Neural cell (in vitro differentiated cells): ENCODE measurements at regions not wholly inside any gene's neighbourhood (a gene's known extent, or its start where the extent isn't known, plus 50 kb on each side); places are given as distances from the start of the nearest gene placed in this dataset.
A peak's percentile ranks its signal among the peaks of the same experiment; 100 is the strongest.

Experiments
- H2AFZ ChIP-seq: fragments of 200-600, 300-800 bp; sonication (generic), shearing (Covaris generic); 2 replicates; pipeline ENCODE4 v1.6.0; 2014; ENCODE audit warnings: low read depth, mild to moderate bottlenecking, antibody characterized with exemption, low read length, moderate library complexity
- H3F3A ChIP-seq: fragments of 200-600 bp; shearing (Covaris generic); 2 replicates; pipeline ENCODE4 v1.6.1; 2016; ENCODE audit warnings: mild to moderate bottlenecking, moderate library complexity, mixed read lengths, antibody characterized with exemption, low read length; ENCODE audit not compliant: insufficient read depth, poor library complexity, severe bottlenecking
- H3K27ac ChIP-seq: fragments of 200-600, 300-800 bp; sonication (generic), shearing (Covaris generic); 2 replicates; pipeline ENCODE4 v1.5.1; 2014; ENCODE audit warnings: mild to moderate bottlenecking, low read length, moderate library complexity
- H3K27me3 ChIP-seq: fragments of 300-800, 200-600 bp; sonication (generic), shearing (Covaris generic); 2 replicates; pipeline ENCODE4 v1.6.0; 2014; ENCODE audit warnings: mild to moderate bottlenecking, low read depth, low read length, moderate library complexity; ENCODE audit not compliant: insufficient read depth
- H3K36me3 ChIP-seq: fragments of 300-800, 200-600 bp; sonication (generic), shearing (Covaris generic); 2 replicates; pipeline ENCODE4 v1.5.1; 2014; ENCODE audit warnings: mild to moderate bottlenecking, antibody characterized with exemption, low read length, moderate library complexity; ENCODE audit not compliant: insufficient read depth
- H3K4me2 ChIP-seq: fragments of 300-800, 200-600 bp; sonication (generic), shearing (Covaris generic); 2 replicates; pipeline ENCODE4 v1.6.0; 2014; ENCODE audit warnings: mild to moderate bottlenecking, low read length
- H3K4me3 ChIP-seq: fragments of 300-800, 200-600 bp; sonication (generic), shearing (Covaris generic); 2 replicates; pipeline ENCODE4 v1.5.1; 2014; ENCODE audit warnings: mild to moderate bottlenecking, low read length, moderate library complexity
- H3K79me2 ChIP-seq: fragments of 200-600 bp; shearing (Covaris generic); replicated peaks from 2 replicates; pipeline ENCODE4 v1.6.0; 2014; ENCODE audit warnings: mild to moderate bottlenecking, low read length, moderate library complexity; ENCODE audit not compliant: insufficient read depth
- H3K9ac ChIP-seq: fragments of 300-800, 200-600 bp; sonication (generic), shearing (Covaris generic); 2 replicates; pipeline ENCODE4 v1.6.1; 2016; ENCODE audit warnings: mild to moderate bottlenecking, low read length, mixed read lengths
- H3K9me2 ChIP-seq: fragments of 200-600 bp; shearing (Covaris generic); 2 replicates; pipeline ENCODE4 v1.6.1; 2016; ENCODE audit warnings: mild to moderate bottlenecking, low read length, mixed read lengths; ENCODE audit not compliant: insufficient read depth
- H3K9me3 ChIP-seq: fragments of 200-600, 300-800 bp; sonication (generic), shearing (Covaris generic); 2 replicates; pipeline ENCODE4 v1.6.1; 2016; ENCODE audit warnings: mild to moderate bottlenecking, mixed run types, low read length, moderate library complexity, mixed read lengths
- H4K20me1 ChIP-seq: fragments of 200-600 bp; shearing (Covaris generic); 2 replicates; pipeline ENCODE4 v1.6.1; 2016; ENCODE audit warnings: mild to moderate bottlenecking, mixed run types; ENCODE audit not compliant: insufficient read depth
- CTCF ChIP-seq: fragments of 450-650 bp; IDR thresholded peaks from 2 replicates; pipeline ENCODE4 v1.5.1; 2014; ENCODE audit warnings: antibody characterized with exemption, mild to moderate bottlenecking, moderate library complexity; ENCODE audit not compliant: poor library complexity, severe bottlenecking
- EP300 ChIP-seq: fragments of 450-650 bp; conservative IDR thresholded peaks from 2 replicates; pipeline ENCODE4 v1.6.1; 2014; ENCODE audit warnings: antibody characterized with exemption, mild to moderate bottlenecking, moderate library complexity; ENCODE audit not compliant: poor library complexity, severe bottlenecking
- EZH2 ChIP-seq: fragments of 200-600, 300-800 bp; shearing (Covaris generic), sonication (generic); IDR thresholded peaks from 2 replicates; pipeline ENCODE4 v1.6.1; 2014; ENCODE audit warnings: antibody characterized with exemption, low read length, borderline replicate concordance, mild to moderate bottlenecking; ENCODE audit not compliant: insufficient read depth, poor library complexity, severe bottlenecking
- MXI1 ChIP-seq: fragments of 450-650 bp; conservative IDR thresholded peaks from 2 replicates; pipeline ENCODE4 v1.6.1; 2014; ENCODE audit warnings: antibody characterized with exemption, mild to moderate bottlenecking; ENCODE audit not compliant: poor library complexity, severe bottlenecking
- POLR2AphosphoS5 ChIP-seq: IDR thresholded peaks from 2 replicates; pipeline ENCODE4 v1.6.1; 2012
- RAD21 ChIP-seq: fragments of 450-650 bp; conservative IDR thresholded peaks from 2 replicates; pipeline ENCODE4 v1.6.1; 2014; ENCODE audit warnings: antibody characterized with exemption, mild to moderate bottlenecking, moderate library complexity
- REST ChIP-seq: IDR thresholded peaks from 2 replicates; pipeline ENCODE4 v1.6.1; 2012; ENCODE audit warnings: borderline replicate concordance
- SMC3 ChIP-seq: fragments of 450-650 bp; conservative IDR thresholded peaks from 2 replicates; pipeline ENCODE4 v1.6.1; 2014; ENCODE audit warnings: antibody characterized with exemption, mild to moderate bottlenecking, moderate library complexity; ENCODE audit not compliant: poor library complexity
- TAF1 ChIP-seq: IDR thresholded peaks from 2 replicates; pipeline ENCODE4 v1.6.1; 2012; ENCODE audit warnings: low read depth

GRCh38 chr5:2802693-2803365 is 51.4 kb upstream of the IRX2 start:
- Histone ChIP-seq H4K20me1 (no peaks in the 10 kb centered on the region), H3K4me3 (no peak overlapping the region), H3F3A (no peaks in the 10 kb centered on the region), H3K27me3 (no peaks in the 10 kb centered on the region), H3K9me3 (no peaks in the 10 kb centered on the region), H3K36me3 (no peaks in the 10 kb centered on the region), H3K9me2 (no peaks in the 10 kb centered on the region), H2AFZ (no peak overlapping the region), H3K9ac (no peak overlapping the region), H3K79me2 (no peaks in the 10 kb centered on the region), H3K27ac (peak overlapping the region; percentile 62), H3K4me2 (no peak overlapping the region)
- no peak for TF ChIP-seq RAD21
- TF ChIP-seq CTCF = no peak
- TF ChIP-seq MXI1 = no peak
- no peak for TF ChIP-seq EZH2
- TF ChIP-seq SMC3 = no peak
- TF ChIP-seq TAF1 = no peak
- TF ChIP-seq EP300 = no peak
- TF ChIP-seq REST = no peak
- TF ChIP-seq POLR2AphosphoS5 = no peak

- Histone ChIP-seq H3K79me2 (no peaks in the 10 kb centered on the region), H3K4me2 (no peak overlapping the region), H3K27me3 (no peaks in the 10 kb centered on the region), H3K27ac (peak overlapping the region; percentile 62), H4K20me1 (no peaks in the 10 kb centered on the region), H3F3A (no peaks in the 10 kb centered on the region), H3K36me3 (no peaks in the 10 kb centered on the region), H3K9ac (no peak overlapping the region), H3K4me3 (peak overlapping the region; percentile 20), H3K9me2 (no peaks in the 10 kb centered on the region), H2AFZ (no peak overlapping the region), H3K9me3 (no peaks in the 10 kb centered on the region)
- TF ChIP-seq RAD21 = no peak
- TF ChIP-seq CTCF = no peak
- no peak for TF ChIP-seq MXI1
- TF ChIP-seq EP300 = peak; percentile 79
- peak; percentile 38 for TF ChIP-seq REST
- TF ChIP-seq EZH2 = no peak
- TF ChIP-seq TAF1 = no peak
- TF ChIP-seq POLR2AphosphoS5 = peak; percentile 18
- TF ChIP-seq SMC3 = no peak
These were observed 50.4 kb upstream of the IRX2 start for GRCh38 chr5:2801577-2802525.
